Activated CD8-positive, alpha-beta memory T cell treated with anti-CD3 and anti-CD28 coated beads, Interleukin-2, amount 10 ng/mL, durations not matched to agents 7 days and 5 days (primary cell): ENCODE measurements at regions not wholly inside any gene's neighbourhood (a gene's known extent, or its start where the extent isn't known, plus 50 kb on each side); places are given as distances from the start of the nearest gene placed in this dataset.
A peak's percentile ranks its signal among the peaks of the same experiment; 100 is the strongest.

Experiments
- ATAC-seq: fragments of 150-1000 bp; cut with Tn5 transposase; one replicate; pipeline ENCODE4 v1.10.0; 2021; ENCODE audit warnings: moderate library complexity
- CTCF ChIA-PET: fragments of 350-600 bp; sonication (Branson Sonifier 250); formaldehyde crosslinking; loops from one replicate; lab custom pipeline; 2021; ENCODE audit warnings: antibody characterized with exemption; lab: Charles Lee
- DNase-seq: peaks from one replicate; pipeline ENCODE4 v3.0.0-alpha.2; 2020
- H3K27ac Mint-ChIP-seq: one replicate; pipeline ENCODE4 v1.8.0; 2021; ENCODE audit warnings: mild to moderate bottlenecking, mixed read lengths
- H3K27me3 Mint-ChIP-seq: one replicate; pipeline ENCODE4 v1.8.0; 2021; ENCODE audit warnings: mixed read lengths
- H3K36me3 Mint-ChIP-seq: one replicate; pipeline ENCODE4 v1.8.0; 2021; ENCODE audit warnings: mild to moderate bottlenecking, mixed read lengths
- H3K4me1 Mint-ChIP-seq: one replicate; pipeline ENCODE4 v1.8.0; 2021; ENCODE audit warnings: mixed read lengths
- H3K4me3 Mint-ChIP-seq: one replicate; pipeline ENCODE4 v1.8.0; 2021; ENCODE audit warnings: mild to moderate bottlenecking, moderate library complexity, mixed read lengths
- H3K9me3 Mint-ChIP-seq: one replicate; pipeline ENCODE4 v1.8.0; 2022; ENCODE audit warnings: low read depth, mixed read lengths

- Mint-ChIP-seq H3K36me3 (no peaks in the 10 kb centered on the region), H3K4me1 (no peaks in the 10 kb centered on the region), H3K27ac (no peak overlapping the region), H3K9me3 (peaks cover 4% of the 10 kb centered on the region), H3K27me3 (no peaks in the 10 kb centered on the region), H3K4me3 (no peak overlapping the region)
- ATAC-seq (no peak), DNase-seq (peak; percentile 8)
- CTCF ChIA-PET: no interaction called here
These were observed 156.8 kb downstream of the DLL1 start for GRCh38 chr6:170134031-170134470.

GRCh38 chr6:170132561-170132991, 158.3 kb downstream of the DLL1 start:
- Mint-ChIP-seq H3K9me3 (no peaks in the 10 kb centered on the region), H3K4me1 (no peaks in the 10 kb centered on the region), H3K36me3 (no peaks in the 10 kb centered on the region), H3K27ac (no peak overlapping the region), H3K27me3 (no peaks in the 10 kb centered on the region), H3K4me3 (no peak overlapping the region)
- ATAC-seq: no peak
- DNase-seq: peak; percentile 11
- CTCF ChIA-PET: no interaction called here

GRCh38 chr6:170132011-170132521, 158.8 kb downstream of the DLL1 start:
- no peak for DNase-seq
- no peak for ATAC-seq
- no peaks in the 10 kb centered on the region for H3K4me1 Mint-ChIP-seq
- H3K36me3 Mint-ChIP-seq: no peaks in the 10 kb centered on the region
- H3K27me3 Mint-ChIP-seq: peaks cover 3% of the 10 kb centered on the region
- H3K4me3 Mint-ChIP-seq: no peak overlapping the region
- H3K9me3 Mint-ChIP-seq: no peaks in the 10 kb centered on the region
- CTCF ChIA-PET: no interaction called here
- H3K27ac Mint-ChIP-seq: no peak overlapping the region

GRCh38 chr6:170131351-170131750, 159.5 kb downstream of the DLL1 start:
- Mint-ChIP-seq H3K4me1 (no peaks in the 10 kb centered on the region), H3K27me3 (peaks cover 3% of the 10 kb centered on the region), H3K9me3 (no peaks in the 10 kb centered on the region), H3K36me3 (no peaks in the 10 kb centered on the region), H3K27ac (no peak overlapping the region), H3K4me3 (no peak overlapping the region)
- CTCF ChIA-PET: no interaction called here
- no peak for DNase-seq
- no peak for ATAC-seq

- no peaks in the 10 kb centered on the region for H3K9me3 Mint-ChIP-seq
- peaks cover 3% of the 10 kb centered on the region for H3K27me3 Mint-ChIP-seq
- no peaks in the 10 kb centered on the region for H3K36me3 Mint-ChIP-seq
- H3K27ac Mint-ChIP-seq: no peak overlapping the region
- peak; percentile 27 for DNase-seq
- H3K4me1 Mint-ChIP-seq: no peaks in the 10 kb centered on the region
- no peak for ATAC-seq
- H3K4me3 Mint-ChIP-seq: no peak overlapping the region
- CTCF ChIA-PET: no interaction called here
These were observed 160.1 kb downstream of the DLL1 start for GRCh38 chr6:170130771-170131241.

- no peak for ATAC-seq
- no peaks in the 10 kb centered on the region for H3K36me3 Mint-ChIP-seq
- no peak overlapping the region for H3K27ac Mint-ChIP-seq
- H3K9me3 Mint-ChIP-seq: no peaks in the 10 kb centered on the region
- no peak overlapping the region for H3K4me3 Mint-ChIP-seq
- DNase-seq: peak; percentile 25
- H3K4me1 Mint-ChIP-seq: no peaks in the 10 kb centered on the region
- peaks cover 3% of the 10 kb centered on the region for H3K27me3 Mint-ChIP-seq
- CTCF ChIA-PET: no interaction called here
These were observed 160.7 kb downstream of the DLL1 start for GRCh38 chr6:170130201-170130621.

GRCh38 chr6:170129691-170130171, 161.1 kb downstream of the DLL1 start:
- H3K9me3 Mint-ChIP-seq: no peaks in the 10 kb centered on the region
- no peak overlapping the region for H3K4me3 Mint-ChIP-seq
- CTCF ChIA-PET: no interaction called here
- DNase-seq (peak; percentile 23), ATAC-seq (no peak)
- no peaks in the 10 kb centered on the region for H3K36me3 Mint-ChIP-seq
- H3K27me3 Mint-ChIP-seq: peaks cover 3% of the 10 kb centered on the region
- H3K27ac Mint-ChIP-seq: no peak overlapping the region
- H3K4me1 Mint-ChIP-seq: no peaks in the 10 kb centered on the region

- no peak overlapping the region for H3K27ac Mint-ChIP-seq
These were observed 161.8 kb downstream of the DLL1 start for GRCh38 chr6:170128811-170129681.

GRCh38 chr6:170128346-170128745, 162.5 kb downstream of the DLL1 start:
- ATAC-seq (no peak), DNase-seq (peak; percentile 18)
- Mint-ChIP-seq H3K27me3 (peaks cover 3% of the 10 kb centered on the region), H3K27ac (no peak overlapping the region), H3K4me3 (no peak overlapping the region), H3K9me3 (no peaks in the 10 kb centered on the region), H3K4me1 (no peaks in the 10 kb centered on the region), H3K36me3 (no peaks in the 10 kb centered on the region)
- CTCF ChIA-PET: no interaction called here

More at GRCh38 chr6:170128811-170129681, 161.8 kb downstream of the DLL1 start:
- Mint-ChIP-seq H3K27me3 (peaks cover 3% of the 10 kb centered on the region), H3K4me3 (no peak overlapping the region), H3K9me3 (no peaks in the 10 kb centered on the region), H3K36me3 (no peaks in the 10 kb centered on the region), H3K4me1 (no peaks in the 10 kb centered on the region)
- CTCF ChIA-PET: no interaction called here
- ATAC-seq (no peak), DNase-seq (peak; percentile 34)

GRCh38 chr6:170127151-170127550, 163.7 kb downstream of the DLL1 start:
- DNase-seq (peak; percentile 18), ATAC-seq (no peak)
- H3K36me3 Mint-ChIP-seq: no peaks in the 10 kb centered on the region
- H3K27me3 Mint-ChIP-seq: peaks cover 3% of the 10 kb centered on the region
- CTCF ChIA-PET: no interaction called here
- H3K4me3 Mint-ChIP-seq: no peak overlapping the region
- no peak overlapping the region for H3K27ac Mint-ChIP-seq
- H3K4me1 Mint-ChIP-seq: no peaks in the 10 kb centered on the region
- H3K9me3 Mint-ChIP-seq: peaks cover 4% of the 10 kb centered on the region

GRCh38 chr6:170125456-170126300, 165.2 kb downstream of the DLL1 start:
- Mint-ChIP-seq H3K27ac (no peak overlapping the region), H3K9me3 (peaks cover 7% of the 10 kb centered on the region), H3K27me3 (peaks cover 6% of the 10 kb centered on the region), H3K36me3 (peaks cover 2% of the 10 kb centered on the region), H3K4me1 (no peaks in the 10 kb centered on the region), H3K4me3 (no peak overlapping the region)
- DNase-seq: peak; percentile 22
- CTCF ChIA-PET: no interaction called here
- ATAC-seq: no peak

GRCh38 chr6:170124836-170125235, 166.0 kb downstream of the DLL1 start:
- no peak overlapping the region for H3K4me3 Mint-ChIP-seq
- DNase-seq (peak; percentile 14), ATAC-seq (no peak)
- H3K4me1 Mint-ChIP-seq: no peaks in the 10 kb centered on the region
- H3K9me3 Mint-ChIP-seq: peaks cover 14% of the 10 kb centered on the region
- H3K27me3 Mint-ChIP-seq: peaks cover 6% of the 10 kb centered on the region
- H3K36me3 Mint-ChIP-seq: peaks cover 2% of the 10 kb centered on the region
- H3K27ac Mint-ChIP-seq: no peak overlapping the region
- CTCF ChIA-PET: no interaction called here

- peaks cover 18% of the 10 kb centered on the region for H3K9me3 Mint-ChIP-seq
- CTCF ChIA-PET: no interaction called here
- H3K27me3 Mint-ChIP-seq: peaks cover 6% of the 10 kb centered on the region
- no peak overlapping the region for H3K4me3 Mint-ChIP-seq
- H3K4me1 Mint-ChIP-seq: no peaks in the 10 kb centered on the region
- DNase-seq: peak; percentile 22
- peaks cover 2% of the 10 kb centered on the region for H3K36me3 Mint-ChIP-seq
- H3K27ac Mint-ChIP-seq: no peak overlapping the region
- ATAC-seq: no peak
These were observed 166.7 kb downstream of the DLL1 start for GRCh38 chr6:170124150-170124549.
